Spleen (tissue), 7 donors: ENCODE measurements at regions not wholly inside any gene's neighbourhood (a gene's known extent, or its start where the extent isn't known, plus 50 kb on each side); places are given as distances from the start of the nearest gene placed in this dataset.

Experiments
- CTCF ChIP-seq, 11 experiments: fragments of 200-600 bp in 7 of 11; fragments of 450-650 bp in 4 of 11; sonication (generic) in 4 of 11; IDR thresholded peaks in 8 of 11; conservative IDR thresholded peaks in 3 of 11; 1 replicate in 7 of 11; 2 replicates in 4 of 11; pipeline versions ENCODE4 v1.4.0 to v1.8.0; 2016 to 2021; ENCODE audit warnings: antibody characterized with exemption in 11 of 11, inconsistent platforms in 4 of 11, mild to moderate bottlenecking in 1 of 11
- POLR2A ChIP-seq, 3 donors: fragments of 450-650 bp; IDR thresholded peaks; one replicate each; pipeline ENCODE4 v1.5.1; 2017; ENCODE audit warnings: antibody characterized with exemption in 3 of 3, mild to moderate bottlenecking in 1 of 3
- donor health status: DM: no; HTN: no; CAD: no; lungs with moderate emphysema.
- donor health status: DM: no; HTN: no; CAD: no.
- donor health status: DM: no; HTN: no; CAD: no.

- TF ChIP-seq POLR2A (IDR thresholded peaks at IDR 0.05) (no peak), CTCF (IDR thresholded peaks at IDR 0.05 in 8 of 11, conservative IDR thresholded peaks at IDR 0.05 in 3 of 11) (no peak)
Measured at GRCh38 chr21:41664881-41665765, 101.7 kb downstream of the RIPK4 start.
